Ectodermal cell (in vitro differentiated cells): ENCODE measurements at regions not wholly inside any gene's neighbourhood (a gene's known extent, or its start where the extent isn't known, plus 50 kb on each side); places are given as distances from the start of the nearest gene placed in this dataset.

Experiments used
- H3K27ac ChIP-seq: 2 replicates; pipeline ENCODE4 v1.7.0; 2013; ENCODE audit warnings: mild to moderate bottlenecking, low read depth, low read length; ENCODE audit not compliant: insufficient read depth, poor library complexity, severe bottlenecking
- H3K27me3 ChIP-seq: 2 replicates; pipeline ENCODE4 v1.7.0; 2013; ENCODE audit warnings: mild to moderate bottlenecking, low read length; ENCODE audit not compliant: insufficient read depth, control insufficient read depth, poor library complexity, severe bottlenecking
- H3K36me3 ChIP-seq: one replicate; pipeline ENCODE4 v1.7.0; 2013; ENCODE audit warnings: low read length; ENCODE audit not compliant: control insufficient read depth, insufficient read depth
- H3K4me1 ChIP-seq: one replicate; pipeline ENCODE4 v1.7.0; 2013; ENCODE audit warnings: low read length; ENCODE audit not compliant: control insufficient read depth, insufficient read depth
- H3K4me3 ChIP-seq: 2 replicates; pipeline ENCODE4 v1.7.0; 2013; ENCODE audit warnings: low read depth, low read length, control low read depth; ENCODE audit not compliant: insufficient read depth
- H3K9me3 ChIP-seq: 2 replicates; pipeline ENCODE4 v1.7.0; 2013; ENCODE audit warnings: mild to moderate bottlenecking, low read length, moderate library complexity; ENCODE audit not compliant: control insufficient read depth
- WGBS, 2 experiments: methylation state at CpG; one replicate each; pipeline ENCODE4 v1.1.7; 2013; ENCODE audit warnings: missing lambda C conversion rate in 2 of 2; 5-methylcytosine and 5-hydroxymethylcytosine counted together

DNA sequence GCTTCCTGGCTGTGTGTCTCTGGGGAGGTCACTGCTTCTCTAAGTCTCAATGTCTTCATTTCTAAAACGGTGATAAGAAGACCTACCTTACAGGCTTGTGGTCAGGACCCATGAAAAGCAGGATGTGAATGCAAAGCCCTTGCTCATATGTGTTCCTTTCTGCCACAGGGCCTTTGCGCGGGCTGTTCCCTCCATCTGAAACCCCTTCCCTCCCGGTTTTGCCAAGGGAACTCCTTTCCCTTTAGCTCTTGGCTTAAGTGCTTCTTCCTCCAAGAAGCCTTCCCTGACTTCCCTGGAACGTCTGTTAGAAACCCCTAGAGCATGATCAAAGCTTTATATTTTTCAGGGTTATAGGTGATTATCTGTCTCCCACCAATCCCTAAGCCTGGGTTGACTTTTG lies 147.2 kb upstream of the PTPN1 start:
- Histone ChIP-seq H3K27me3 (no peaks in the 10 kb centered on the region), H3K27ac (no peak overlapping the region), H3K4me1 (no peaks in the 10 kb centered on the region), H3K9me3 (no peaks in the 10 kb centered on the region), H3K4me3 (no peak overlapping the region), H3K36me3 (no peaks in the 10 kb centered on the region)
- WGBS, 2 experiments = 44 to 54% methylated on average over 4 to 5 of the region's 5 CpGs

DNA sequence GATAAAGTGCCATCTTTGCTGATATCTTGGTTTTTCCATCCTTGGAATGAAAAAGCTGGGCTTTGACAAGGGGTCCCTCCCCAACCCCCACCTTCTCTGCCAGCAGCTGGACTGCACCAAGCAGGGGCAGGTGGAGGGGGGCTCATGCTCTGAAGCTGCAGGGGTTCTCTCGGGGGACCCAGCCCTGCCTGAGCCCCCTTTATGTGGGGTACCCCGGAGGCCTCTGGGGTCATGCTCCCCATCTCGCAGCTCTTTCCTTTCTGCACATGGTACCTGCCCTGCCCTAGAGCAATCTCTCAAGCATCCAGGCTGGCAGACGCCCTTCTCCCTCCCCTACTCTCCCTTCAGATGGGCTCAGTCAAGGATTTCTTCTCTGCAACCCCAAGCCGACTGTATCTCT lies 146.7 kb upstream of the PTPN1 start:
- no peaks in the 10 kb centered on the region for H3K4me1 ChIP-seq
- no peaks in the 10 kb centered on the region for H3K27me3 ChIP-seq
- H3K9me3 ChIP-seq = no peaks in the 10 kb centered on the region
- WGBS, 2 experiments = 87% methylated on average over 5 of the region's 5 CpGs
- no peak overlapping the region for H3K4me3 ChIP-seq
- no peaks in the 10 kb centered on the region for H3K36me3 ChIP-seq
- H3K27ac ChIP-seq = no peak overlapping the region

DNA sequence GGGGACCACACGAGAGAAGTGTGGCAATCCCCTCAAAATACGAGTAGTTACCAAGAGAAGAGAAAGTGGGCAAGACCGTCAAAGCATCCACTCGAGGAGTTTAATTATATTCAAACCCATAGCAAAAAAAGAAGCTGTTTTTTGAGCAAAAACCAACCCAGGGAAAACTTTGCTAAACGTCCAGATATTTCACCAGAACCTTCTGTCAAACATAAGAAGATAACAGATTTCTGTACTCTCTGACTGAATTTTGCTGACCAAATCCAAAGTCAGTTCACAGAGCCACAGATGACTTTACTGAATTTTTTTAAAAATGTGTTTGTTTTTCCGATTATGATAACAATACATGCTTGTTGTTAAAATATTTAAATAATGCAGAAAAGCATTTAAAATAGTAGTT lies 145.6 kb upstream of the PTPN1 start:
- no peak overlapping the region for H3K27ac ChIP-seq
- 68 to 91% methylated on average over 4 to 5 of the region's 6 CpGs for WGBS, 2 experiments

DNA sequence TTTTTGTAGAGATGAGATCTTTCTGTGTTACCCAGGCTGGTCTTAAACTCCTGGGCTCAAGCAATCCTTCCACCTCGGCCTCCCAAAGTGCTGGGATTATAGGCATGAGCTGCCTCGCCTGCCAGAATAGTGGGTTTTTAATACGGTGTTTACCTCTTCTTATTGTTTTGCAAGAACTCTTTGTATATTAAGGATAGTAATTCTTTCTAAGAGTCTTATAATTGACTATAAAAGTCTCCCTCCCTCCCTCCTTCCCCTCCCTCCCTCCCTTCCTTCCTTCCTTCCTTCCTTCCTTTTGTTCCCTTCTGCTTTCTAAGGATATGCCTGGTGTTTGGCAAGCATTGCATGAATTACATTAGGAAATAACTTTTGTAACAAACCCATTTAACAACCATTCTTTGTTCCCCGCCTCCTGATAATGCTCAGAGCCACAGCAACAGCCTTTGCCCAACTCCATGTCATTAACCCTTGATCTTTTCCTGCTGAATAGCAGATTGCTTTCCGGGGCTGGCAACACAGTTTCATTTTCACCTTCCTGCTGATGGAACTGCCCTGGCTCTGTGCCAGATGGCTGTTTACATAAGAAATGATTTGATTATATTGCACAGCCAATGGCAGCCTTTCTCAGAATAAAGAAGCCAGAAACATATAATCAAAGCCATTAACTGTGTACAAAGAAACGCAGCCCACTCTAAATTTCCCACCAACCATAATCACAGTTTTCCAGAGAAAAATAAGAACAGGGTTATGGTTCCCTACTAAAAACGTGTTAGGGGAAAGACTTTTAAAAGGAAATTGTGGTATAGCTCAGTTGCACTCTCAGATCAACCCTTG lies 143.7 kb upstream of the PTPN1 start:
- no peaks in the 10 kb centered on the region for H3K36me3 ChIP-seq
- no peak overlapping the region for H3K4me3 ChIP-seq
- H3K9me3 ChIP-seq = no peaks in the 10 kb centered on the region
- WGBS, 2 experiments = 82 to 88% methylated on average over 6 to 7 of the region's 7 CpGs
- H3K27ac ChIP-seq = no peak overlapping the region
- no peaks in the 10 kb centered on the region for H3K4me1 ChIP-seq
- H3K27me3 ChIP-seq = no peaks in the 10 kb centered on the region

More for the DNA sequence above, 145.6 kb upstream of the PTPN1 start:
- no peaks in the 10 kb centered on the region for H3K4me1 ChIP-seq
- no peaks in the 10 kb centered on the region for H3K9me3 ChIP-seq
- no peaks in the 10 kb centered on the region for H3K36me3 ChIP-seq
- no peak overlapping the region for H3K4me3 ChIP-seq
- no peaks in the 10 kb centered on the region for H3K27me3 ChIP-seq

DNA sequence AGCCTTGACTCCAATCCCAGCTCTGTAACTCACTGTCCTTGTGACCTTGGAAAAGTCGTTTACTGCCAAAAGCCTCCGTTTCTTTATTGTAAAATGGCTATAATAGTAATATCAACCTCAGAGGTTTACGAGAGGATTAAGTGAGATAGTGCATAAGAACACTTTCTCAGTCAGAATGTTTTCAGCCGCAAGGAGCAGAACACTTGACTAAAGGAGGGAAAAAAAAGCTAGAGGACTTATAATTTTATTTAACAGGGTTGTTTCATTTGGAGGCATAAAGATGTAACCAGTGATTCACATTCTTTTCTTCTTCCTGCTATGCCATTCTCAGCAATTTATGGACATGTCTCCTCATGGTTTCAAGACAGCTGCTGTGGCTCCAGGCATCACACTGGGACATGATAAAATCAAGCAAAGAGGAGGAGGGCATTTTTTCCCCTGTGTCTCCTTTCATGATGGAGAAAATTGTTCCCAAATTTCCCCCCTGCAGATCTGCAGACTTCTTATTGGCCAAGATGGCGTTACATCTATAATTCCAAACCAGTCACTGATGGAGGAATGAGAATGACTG lies 143.0 kb upstream of the PTPN1 start:
- Histone ChIP-seq H3K9me3 (no peaks in the 10 kb centered on the region), H3K4me1 (no peaks in the 10 kb centered on the region), H3K4me3 (no peak overlapping the region), H3K36me3 (no peaks in the 10 kb centered on the region), H3K27me3 (no peaks in the 10 kb centered on the region), H3K27ac (no peak overlapping the region)
- WGBS, 2 experiments = 77 to 80% methylated on average over 5 of the region's 5 CpGs

DNA sequence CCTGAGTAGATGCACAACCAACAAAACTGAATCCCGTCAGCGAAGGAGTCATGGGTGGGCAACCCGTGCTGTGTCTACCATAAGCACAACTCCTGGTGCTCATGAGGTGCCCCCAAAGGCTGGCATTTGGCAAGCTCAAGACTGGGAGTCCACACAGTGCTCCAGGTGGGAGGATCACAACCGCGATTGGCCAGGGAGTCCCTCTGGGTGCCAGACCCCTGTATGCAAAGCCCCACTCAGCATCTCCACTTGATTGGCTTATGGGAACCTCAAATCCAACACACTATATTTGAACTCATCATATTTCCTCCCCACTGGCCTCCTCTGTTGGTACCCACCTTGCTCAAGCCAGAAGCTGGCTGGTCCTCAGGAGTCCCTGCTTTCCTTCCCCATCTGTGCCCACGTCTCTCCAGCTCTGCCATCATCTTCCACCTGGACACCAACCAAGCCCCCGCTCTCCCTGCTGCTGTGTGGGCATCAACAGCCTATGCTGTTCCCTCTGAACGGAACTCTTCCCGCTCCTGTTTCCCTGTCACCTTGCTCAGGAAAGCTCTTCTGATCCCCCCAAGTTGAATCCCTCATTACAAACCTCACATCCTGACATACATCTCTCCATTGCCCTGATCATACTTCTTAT lies 142.3 kb upstream of the PTPN1 start:
- no peaks in the 10 kb centered on the region for H3K27me3 ChIP-seq
- no peaks in the 10 kb centered on the region for H3K36me3 ChIP-seq
- H3K9me3 ChIP-seq = no peaks in the 10 kb centered on the region
- no peak overlapping the region for H3K27ac ChIP-seq
- WGBS, 2 experiments = 93% methylated on average over 9 of the region's 9 CpGs
- no peak overlapping the region for H3K4me3 ChIP-seq
- H3K4me1 ChIP-seq = no peaks in the 10 kb centered on the region

DNA sequence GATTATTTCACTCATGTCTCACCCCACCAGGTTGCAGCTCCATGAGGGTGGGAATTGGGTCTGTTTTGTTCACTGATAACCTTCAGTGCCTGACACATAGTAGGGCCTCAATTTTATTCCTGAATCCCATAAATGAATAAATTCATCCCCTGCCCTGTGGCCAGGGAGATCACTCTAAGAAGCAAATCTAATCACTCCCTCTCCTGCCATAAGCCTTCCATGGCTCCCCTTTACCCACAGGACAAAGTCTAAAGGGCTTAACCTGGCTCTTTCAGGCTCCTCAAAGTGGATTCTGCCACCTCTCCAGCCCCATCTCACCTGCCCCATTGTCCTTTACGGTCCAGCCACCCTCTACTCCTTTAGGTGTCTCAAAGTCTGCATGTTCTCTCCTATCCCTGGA lies 141.8 kb upstream of the PTPN1 start:
- H3K4me3 ChIP-seq = no peak overlapping the region
- H3K27me3 ChIP-seq = no peaks in the 10 kb centered on the region
- H3K36me3 ChIP-seq = no peaks in the 10 kb centered on the region
- no peak overlapping the region for H3K27ac ChIP-seq
- H3K9me3 ChIP-seq = no peaks in the 10 kb centered on the region
- 90 to 95% methylated on average over 1 of the region's 1 CpG for WGBS, 2 experiments
- no peaks in the 10 kb centered on the region for H3K4me1 ChIP-seq

DNA sequence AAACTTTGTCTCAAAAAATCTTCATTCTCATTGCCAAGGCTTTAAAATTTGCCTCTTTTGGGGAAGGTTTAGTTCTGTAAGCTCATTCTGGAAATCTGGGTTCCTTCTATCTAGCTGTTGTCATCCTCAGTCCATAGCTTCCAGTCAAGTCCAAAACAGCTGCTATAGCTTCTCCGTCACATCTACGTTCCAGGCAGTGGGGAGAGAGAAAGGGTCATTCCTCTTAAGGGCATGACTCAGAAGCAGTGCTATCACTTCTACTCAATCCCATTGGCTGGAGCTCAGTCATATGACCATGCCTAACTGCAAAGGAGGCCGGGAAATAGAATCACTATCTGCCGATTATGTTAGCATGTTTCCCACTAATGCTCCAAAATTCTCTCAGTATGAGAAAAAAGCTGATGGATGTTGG lies 141.4 kb upstream of the PTPN1 start:
- H3K36me3 ChIP-seq = no peaks in the 10 kb centered on the region
- H3K27ac ChIP-seq = no peak overlapping the region
- no peak overlapping the region for H3K4me3 ChIP-seq
- H3K4me1 ChIP-seq = no peaks in the 10 kb centered on the region
- H3K9me3 ChIP-seq = no peaks in the 10 kb centered on the region
- no peaks in the 10 kb centered on the region for H3K27me3 ChIP-seq
- WGBS, 2 experiments = 89 to 95% methylated on average over 4 of the region's 4 CpGs

DNA sequence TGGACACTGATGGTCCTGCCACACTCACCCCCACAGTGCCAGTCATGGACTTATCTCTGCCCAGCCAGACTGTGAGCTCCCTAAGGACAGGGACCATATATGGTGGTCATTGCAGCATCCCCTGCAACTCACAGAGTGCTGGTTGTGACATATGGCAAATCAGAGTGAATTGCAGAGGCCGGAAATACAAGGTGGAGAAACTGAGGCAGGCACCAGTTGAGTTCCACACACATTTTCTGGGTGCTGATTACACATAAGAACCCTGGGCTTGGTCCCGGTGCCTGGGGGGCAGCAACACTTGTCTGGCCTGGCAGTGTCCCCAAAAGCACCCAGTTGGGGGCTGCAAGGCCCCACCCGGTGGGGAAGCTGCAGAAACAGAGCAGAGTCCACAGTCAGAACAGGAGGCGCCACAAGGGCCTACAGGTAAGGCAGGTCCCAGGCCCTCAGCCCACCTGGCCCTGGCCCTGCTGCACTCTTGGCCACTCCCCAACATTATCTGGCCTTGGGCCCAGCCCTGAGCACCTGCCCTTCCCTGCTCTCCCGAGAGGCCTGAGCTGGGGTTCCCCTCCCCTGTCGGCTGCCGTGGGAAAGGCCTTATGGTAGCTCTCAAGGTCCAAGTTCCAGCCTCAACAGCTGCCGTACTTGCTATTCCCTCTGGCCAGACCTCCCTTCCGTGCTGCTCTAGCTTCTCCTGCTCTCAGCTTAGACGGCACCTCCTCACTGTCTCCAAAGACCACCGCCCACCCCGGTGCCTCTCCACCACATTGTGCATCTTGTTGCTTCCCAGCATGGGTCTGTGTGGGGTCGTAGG lies 140.8 kb upstream of the PTPN1 start:
- H3K27ac ChIP-seq = no peak overlapping the region
- WGBS, 2 experiments = 71 to 79% methylated on average over 11 to 13 of the region's 13 CpGs
- H3K4me1 ChIP-seq = no peaks in the 10 kb centered on the region
- H3K9me3 ChIP-seq = no peaks in the 10 kb centered on the region
- no peak overlapping the region for H3K4me3 ChIP-seq
- H3K27me3 ChIP-seq = no peaks in the 10 kb centered on the region
- no peaks in the 10 kb centered on the region for H3K36me3 ChIP-seq
